Head of caudate nucleus (tissue), 42 donors: ENCODE measurements at regions not wholly inside any gene's neighbourhood (a gene's known extent, or its start where the extent isn't known, plus 50 kb on each side); places are given as distances from the start of the nearest gene placed in this dataset.
"Not testable (repeated sequence)": the region's sequence is repeated elsewhere in the genome, so short reads cannot be mapped to it uniquely, and the experiment has no call there.

Source experiments
- DNase-seq, 42 donors: peaks; one replicate each; pipeline versions ENCODE4 v3.0.0 to v3.0.0-alpha.2; 2020 to 2021; ENCODE audit warnings: mixed read lengths in 7 of 42
- intact Hi-C: fragments of 100-400 bp; cut with DNase I; formaldehyde crosslinking; loops from one replicate; pipeline ENCODE4 v1.15.0; 2022

- intact Hi-C loops: not testable (repeated sequence)
Measured at GRCh38 chr5:70510161-70510560, 95.0 kb downstream of the GTF2H2C_2 start.

GRCh38 chr5:70510811-70511210, 95.6 kb downstream of the GTF2H2C_2 start:
- intact Hi-C loops: not testable (repeated sequence)
- peak in 18 of 42 donors; percentile 0 to 40 (median 8) for DNase-seq

More at GRCh38 chr5:70510161-70510560, 95.0 kb downstream of the GTF2H2C_2 start:
- peak in 2 of 42 donors; percentile 7 to 27 for DNase-seq
